Naive B cell (primary cell): ENCODE measurements at regions not wholly inside any gene's neighbourhood (a gene's known extent, or its start where the extent isn't known, plus 50 kb on each side); places are given as distances from the start of the nearest gene placed in this dataset.
"Not testable (repeated sequence)": the region's sequence is repeated elsewhere in the genome, so short reads cannot be mapped to it uniquely, and the experiment has no call there.

ENCODE experiments used
- ATAC-seq, 2 donors: fragments of 150-1000 bp; cut with Tn5 transposase; 2 replicates each; pipeline ENCODE4 v1.10.0; 2021; ENCODE audit warnings: low read depth in 2 of 2, mild to moderate bottlenecking in 2 of 2, moderate library complexity in 2 of 2
- DNase-seq: peaks from one replicate; pipeline ENCODE4 v3.0.0; 2022
- H3K27ac Mint-ChIP-seq, 6 donors: one replicate each; pipeline ENCODE4 v1.8.0; 2020 to 2022; ENCODE audit warnings: mild to moderate bottlenecking in 6 of 6, mixed read lengths in 6 of 6, moderate library complexity in 5 of 6, inconsistent platforms in 2 of 6
- H3K27me3 Mint-ChIP-seq, 3 donors: one replicate each; pipeline ENCODE4 v1.8.0; 2021 to 2022; ENCODE audit warnings: mixed read lengths in 3 of 3, mild to moderate bottlenecking in 1 of 3
- H3K36me3 Mint-ChIP-seq, 2 donors: one replicate each; pipeline ENCODE4 v1.8.0; 2020 to 2022; ENCODE audit warnings: mixed read lengths in 2 of 2, inconsistent platforms in 1 of 2, mild to moderate bottlenecking in 1 of 2
- H3K4me1 Mint-ChIP-seq, 3 donors: one replicate each; pipeline ENCODE4 v1.8.0; 2020 to 2022; ENCODE audit warnings: mixed read lengths in 3 of 3, inconsistent platforms in 1 of 3, mild to moderate bottlenecking in 1 of 3, moderate library complexity in 1 of 3
- H3K4me3 Mint-ChIP-seq, 8 donors: one replicate each; pipeline ENCODE4 v1.8.0; 2020 to 2022; ENCODE audit warnings: mild to moderate bottlenecking in 8 of 8, mixed read lengths in 8 of 8, moderate library complexity in 8 of 8, inconsistent platforms in 2 of 8
- H3K9me3 Mint-ChIP-seq, 7 donors: one replicate each; pipeline ENCODE4 v1.8.0; 2020 to 2022; ENCODE audit warnings: mixed read lengths in 7 of 7, mild to moderate bottlenecking in 5 of 7, inconsistent platforms in 2 of 7, moderate library complexity in 1 of 7

GRCh38 chr2:234710587-234710986 lies 213.7 kb upstream of the ARL4C start:
- H3K27ac Mint-ChIP-seq = no peak overlapping the region
- no peak overlapping the region for H3K4me3 Mint-ChIP-seq
- H3K36me3 Mint-ChIP-seq = no peaks in the 10 kb centered on the region
- peaks cover 15 to 45% (median 22%) of the 10 kb centered on the region in 3 donors for H3K27me3 Mint-ChIP-seq
- peaks cover 0 to 2% (median 0%) of the 10 kb centered on the region in 7 donors for H3K9me3 Mint-ChIP-seq
- no peak for DNase-seq
- H3K4me1 Mint-ChIP-seq = no peaks in the 10 kb centered on the region
- ATAC-seq = no peak

- Mint-ChIP-seq H3K27ac (no peak overlapping the region), H3K27me3 (peaks cover 15 to 39% (median 22%) of the 10 kb centered on the region in 3 donors), H3K4me1 (no peaks in the 10 kb centered on the region), H3K36me3 (no peaks in the 10 kb centered on the region), H3K9me3 (peaks cover 0 to 2% (median 0%) of the 10 kb centered on the region in 7 donors), H3K4me3 (no peak overlapping the region)
- DNase-seq (no peak), ATAC-seq (no peak)
Observed at GRCh38 chr2:234710066-234710465, 213.2 kb upstream of the ARL4C start.

GRCh38 chr2:234708717-234709116 lies 211.8 kb upstream of the ARL4C start:
- no peaks in the 10 kb centered on the region for H3K4me1 Mint-ChIP-seq

GRCh38 chr2:234708091-234708683 lies 211.3 kb upstream of the ARL4C start:
- H3K36me3 Mint-ChIP-seq = no peaks in the 10 kb centered on the region
- H3K4me3 Mint-ChIP-seq = no peak overlapping the region
- no peaks in the 10 kb centered on the region for H3K4me1 Mint-ChIP-seq
- H3K9me3 Mint-ChIP-seq = peaks cover 0 to 2% (median 0%) of the 10 kb centered on the region in 7 donors
- ATAC-seq = no peak
- H3K27me3 Mint-ChIP-seq = peaks cover 15 to 26% (median 15%) of the 10 kb centered on the region in 3 donors
- DNase-seq = no peak
- H3K27ac Mint-ChIP-seq = no peak overlapping the region

More at GRCh38 chr2:234708717-234709116, 211.8 kb upstream of the ARL4C start:
- Mint-ChIP-seq H3K36me3 (no peaks in the 10 kb centered on the region), H3K27me3 (peaks cover 14 to 32% (median 15%) of the 10 kb centered on the region in 3 donors), H3K27ac (peak overlapping the region in 1 of 6 donors; percentile 20), H3K9me3 (peaks cover 0 to 2% (median 0%) of the 10 kb centered on the region in 7 donors), H3K4me3 (no peak overlapping the region)
- no peak for DNase-seq
- no peak for ATAC-seq

- Mint-ChIP-seq H3K9me3 (peaks cover 0 to 2% (median 0%) of the 10 kb centered on the region in 7 donors), H3K27ac (peak overlapping the region in 1 of 6 donors; percentile 86), H3K4me1 (no peaks in the 10 kb centered on the region), H3K4me3 (no peak overlapping the region), H3K27me3 (peaks cover 15 to 17% (median 17%) of the 10 kb centered on the region in 3 donors), H3K36me3 (no peaks in the 10 kb centered on the region)
- no peak for DNase-seq
- ATAC-seq = no peak
Observed at GRCh38 chr2:234706086-234706485, 209.2 kb upstream of the ARL4C start.

GRCh38 chr2:234705108-234705507 lies 208.2 kb upstream of the ARL4C start:
- Mint-ChIP-seq H3K36me3 (no peaks in the 10 kb centered on the region), H3K4me1 (no peaks in the 10 kb centered on the region), H3K4me3 (no peak overlapping the region), H3K27me3 (peaks cover 13 to 15% (median 14%) of the 10 kb centered on the region in 3 donors), H3K27ac (no peak overlapping the region), H3K9me3 (peaks cover 0 to 7% (median 1%) of the 10 kb centered on the region in 7 donors)
- ATAC-seq (no peak), DNase-seq (no peak)

GRCh38 chr2:234703258-234703657 lies 206.4 kb upstream of the ARL4C start:
- Mint-ChIP-seq H3K27me3 (peaks cover 0 to 10% (median 7%) of the 10 kb centered on the region in 3 donors), H3K4me3 (no peak overlapping the region), H3K9me3 (peaks cover 1 to 15% (median 9%) of the 10 kb centered on the region in 7 donors), H3K4me1 (no peaks in the 10 kb centered on the region), H3K36me3 (peaks cover 0 to under 1% of the 10 kb centered on the region in 2 donors), H3K27ac (no peak overlapping the region)
- DNase-seq (no peak), ATAC-seq (no peak)

- Mint-ChIP-seq H3K27ac (peak overlapping the region in 1 of 6 donors; percentile 71), H3K9me3 (peaks cover 6 to 20% (median 12%) of the 10 kb centered on the region in 7 donors), H3K36me3 (peaks cover 1 to 5% of the 10 kb centered on the region in 2 donors), H3K4me3 (no peak overlapping the region), H3K4me1 (no peaks in the 10 kb centered on the region), H3K27me3 (peaks cover 0 to 10% (median 7%) of the 10 kb centered on the region in 3 donors)
- DNase-seq (no peak), ATAC-seq (no peak)
Observed at GRCh38 chr2:234702731-234703225, 205.9 kb upstream of the ARL4C start.

GRCh38 chr2:234701841-234702240 lies 205.0 kb upstream of the ARL4C start:
- Mint-ChIP-seq H3K9me3 (peaks cover 10 to 29% (median 22%) of the 10 kb centered on the region in 7 donors), H3K4me3 (no peak overlapping the region)

GRCh38 chr2:234701421-234701820 lies 204.5 kb upstream of the ARL4C start:
- no peak overlapping the region for H3K27ac Mint-ChIP-seq
- H3K4me1 Mint-ChIP-seq = no peaks in the 10 kb centered on the region
- no peak overlapping the region for H3K4me3 Mint-ChIP-seq
- peaks cover 0 to 10% (median 7%) of the 10 kb centered on the region in 3 donors for H3K27me3 Mint-ChIP-seq
- H3K36me3 Mint-ChIP-seq = peaks cover 5 to 12% of the 10 kb centered on the region in 2 donors
- peaks cover 12 to 33% (median 25%) of the 10 kb centered on the region in 7 donors for H3K9me3 Mint-ChIP-seq
- ATAC-seq (no peak), DNase-seq (no peak)

More at GRCh38 chr2:234701841-234702240, 205.0 kb upstream of the ARL4C start:
- Mint-ChIP-seq H3K36me3 (peaks cover 5 to 10% of the 10 kb centered on the region in 2 donors), H3K27ac (no peak overlapping the region), H3K27me3 (peaks cover 0 to 10% (median 7%) of the 10 kb centered on the region in 3 donors), H3K4me1 (no peaks in the 10 kb centered on the region)
- DNase-seq (no peak), ATAC-seq (no peak)

- peaks cover 12 to 52% (median 36%) of the 10 kb centered on the region in 7 donors for H3K9me3 Mint-ChIP-seq
- ATAC-seq (no peak), DNase-seq (no peak)
- no peak overlapping the region for H3K4me3 Mint-ChIP-seq
- H3K36me3 Mint-ChIP-seq = peaks cover 5 to 18% of the 10 kb centered on the region in 2 donors
- no peaks in the 10 kb centered on the region for H3K4me1 Mint-ChIP-seq
- H3K27ac Mint-ChIP-seq = no peak overlapping the region
- peaks cover 3 to 10% (median 7%) of the 10 kb centered on the region in 3 donors for H3K27me3 Mint-ChIP-seq
Observed at GRCh38 chr2:234699456-234699855, 202.6 kb upstream of the ARL4C start.

GRCh38 chr2:234697300-234697876 lies 200.5 kb upstream of the ARL4C start:
- H3K4me1 Mint-ChIP-seq, H3K4me3 Mint-ChIP-seq, DNase-seq, H3K27ac Mint-ChIP-seq, ATAC-seq: not testable (repeated sequence)
- Mint-ChIP-seq H3K36me3 (peaks cover 5 to 18% of the 10 kb centered on the region in 2 donors), H3K27me3 (peaks cover 7 to 23% (median 9%) of the 10 kb centered on the region in 3 donors), H3K9me3 (peaks cover 12 to 56% (median 35%) of the 10 kb centered on the region in 7 donors)

- no peak for DNase-seq
- Mint-ChIP-seq H3K4me1 (no peaks in the 10 kb centered on the region), H3K9me3 (peaks cover 12 to 56% (median 35%) of the 10 kb centered on the region in 7 donors), H3K27me3 (peaks cover 6 to 35% (median 13%) of the 10 kb centered on the region in 3 donors), H3K36me3 (peaks cover 5 to 18% of the 10 kb centered on the region in 2 donors), H3K4me3 (no peak overlapping the region), H3K27ac (no peak overlapping the region)
- ATAC-seq = no peak
Observed at GRCh38 chr2:234695981-234696380, 199.1 kb upstream of the ARL4C start.
